ENCODE measurements at regions not wholly inside any gene's neighbourhood (a gene's known extent, or its start where the extent isn't known, plus 50 kb on each side); places are given as distances from the start of the nearest gene placed in this dataset.

GRCh38 chr6:65776332-65776731, 69.3 kb upstream of the EYS start (continued):
- TF ChIP-seq CHD7 (IDR thresholded peaks at IDR 0.05; ENCODE audit: insufficient replicate concordance, low read length): no peak
- TF ChIP-seq SUZ12 (IDR thresholded peaks at IDR 0.05; ENCODE audit: low read length): no peak
- TF ChIP-seq ATF2 (IDR thresholded peaks at IDR 0.05; ENCODE audit: low read length): no peak
- no peak for TF ChIP-seq KDM4A (IDR thresholded peaks at IDR 0.05; ENCODE audit: low read depth, low read length, severe bottlenecking)
- no peak for TF ChIP-seq POLR2A (IDR thresholded peaks at IDR 0.05; ENCODE audit: control extremely low read depth in 1 of 2, low read depth in 2 of 2, low read length in 2 of 2)
- peak; percentile 73; the same call in 1 of the 2 replicates for TF ChIP-seq TEAD4 (IDR thresholded peaks at IDR 0.05; ENCODE audit: low read depth, low read length)
- TF ChIP-seq RAD21 (IDR thresholded peaks at IDR 0.05 in 1 of 2, conservative IDR thresholded peaks at IDR 0.05 in 1 of 2; ENCODE audit: low read depth in 2 of 2, low read length in 2 of 2): peak; percentile 60 to 74
- TF ChIP-seq NRF1 (IDR thresholded peaks at IDR 0.05; ENCODE audit: low read depth, low read length): no peak

Measured in H1 (cell line).